ENCODE measurements at regions not wholly inside any gene's neighbourhood (a gene's known extent, or its start where the extent isn't known, plus 50 kb on each side); places are given as distances from the start of the nearest gene placed in this dataset.

DNA sequence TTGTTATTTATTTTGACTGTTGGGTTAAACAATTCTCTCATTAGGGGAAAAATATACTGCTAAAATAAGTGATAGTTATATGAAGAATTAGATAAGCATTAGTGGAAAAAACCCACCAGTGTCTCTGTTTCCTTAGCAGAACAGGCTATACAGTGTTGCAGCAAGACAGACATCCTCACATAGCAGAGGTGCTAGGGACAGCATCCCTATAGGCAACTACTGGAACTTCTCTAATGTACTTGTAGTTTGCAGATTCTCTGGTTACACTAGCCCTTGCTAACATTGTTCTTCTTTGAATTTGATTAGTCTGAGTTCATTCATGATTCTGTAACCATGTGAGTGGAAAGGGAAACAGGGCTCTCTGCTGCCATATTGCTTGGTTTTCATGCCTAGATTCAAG is 661.8 kb upstream of the RGMB start:
- Mint-ChIP-seq H3K4me3 (no peak overlapping the region), H3K4me1 (no peaks in the 10 kb centered on the region), H3K9me3 (ENCODE audit: insufficient read depth) (no peaks in the 10 kb centered on the region), H3K27ac (no peak overlapping the region), H3K27me3 (no peaks in the 10 kb centered on the region)
- Histone ChIP-seq H3K4me1 (ENCODE audit: control insufficient read depth in 2 of 2, insufficient read depth in 2 of 2, low read length in 2 of 2) (no peaks in the 10 kb centered on the region), H3K4me2 (replicated peaks; ENCODE audit: low read depth, low read length, poor library complexity, severe bottlenecking) (no peak overlapping the region), H2AFZ (ENCODE audit: insufficient read depth, low read depth, low read length, poor library complexity, severe bottlenecking) (no peak overlapping the region), H3K27ac (ENCODE audit: low read length in 2 of 2) (no peak overlapping the region), H3K9ac (ENCODE audit: low read length) (no peak overlapping the region), H3K79me2 (ENCODE audit: control insufficient read depth, insufficient read depth, low read length) (no peaks in the 10 kb centered on the region), H4K20me1 (ENCODE audit: control insufficient read depth, insufficient read depth, low read length, poor library complexity, severe bottlenecking) (no peaks in the 10 kb centered on the region), H3K27me3 (replicated peaks in 1 of 4; ENCODE audit: control extremely low read depth in 1 of 4, control insufficient read depth in 3 of 4, insufficient read depth in 4 of 4, low read length in 3 of 4) (peaks cover 0 to 2% (median 0%) of the 10 kb centered on the region in 4 experiments), H3K4me3 (ENCODE audit: control extremely low read depth in 1 of 5, extremely low read depth in 1 of 5, insufficient read depth in 1 of 5, low read depth in 2 of 5, low read length in 4 of 5) (no peak overlapping the region), H3K9me3 (ENCODE audit: control extremely low read depth in 1 of 3, control insufficient read depth in 2 of 3, insufficient read depth in 1 of 3, low read length in 2 of 3) (peaks cover 0 to 7% (median 0%) of the 10 kb centered on the region in 3 donors), H3K36me3 (replicated peaks in 1 of 2; ENCODE audit: control extremely low read depth in 1 of 2, control insufficient read depth in 1 of 2, extremely low read depth in 1 of 2, insufficient read depth in 2 of 2, low read length in 1 of 2) (no peaks in the 10 kb centered on the region)
- intact Hi-C loops (cut with micrococcal nuclease), result no loop called here
- POLR2A ChIA-PET, result no interaction called here
- CTCF ChIA-PET, result interaction anchor here (0.8 kb wide), 1 partner anchor 18 kb away, joined by 3 read pairs; no protein-coding TSS in a partner anchor
- no peak for TF ChIP-seq EZH2 (IDR thresholded peaks at IDR 0.05; ENCODE audit: borderline replicate concordance, insufficient read depth, low read depth, low read length, poor library complexity, severe bottlenecking)
- TF ChIP-seq, protein P1, sequence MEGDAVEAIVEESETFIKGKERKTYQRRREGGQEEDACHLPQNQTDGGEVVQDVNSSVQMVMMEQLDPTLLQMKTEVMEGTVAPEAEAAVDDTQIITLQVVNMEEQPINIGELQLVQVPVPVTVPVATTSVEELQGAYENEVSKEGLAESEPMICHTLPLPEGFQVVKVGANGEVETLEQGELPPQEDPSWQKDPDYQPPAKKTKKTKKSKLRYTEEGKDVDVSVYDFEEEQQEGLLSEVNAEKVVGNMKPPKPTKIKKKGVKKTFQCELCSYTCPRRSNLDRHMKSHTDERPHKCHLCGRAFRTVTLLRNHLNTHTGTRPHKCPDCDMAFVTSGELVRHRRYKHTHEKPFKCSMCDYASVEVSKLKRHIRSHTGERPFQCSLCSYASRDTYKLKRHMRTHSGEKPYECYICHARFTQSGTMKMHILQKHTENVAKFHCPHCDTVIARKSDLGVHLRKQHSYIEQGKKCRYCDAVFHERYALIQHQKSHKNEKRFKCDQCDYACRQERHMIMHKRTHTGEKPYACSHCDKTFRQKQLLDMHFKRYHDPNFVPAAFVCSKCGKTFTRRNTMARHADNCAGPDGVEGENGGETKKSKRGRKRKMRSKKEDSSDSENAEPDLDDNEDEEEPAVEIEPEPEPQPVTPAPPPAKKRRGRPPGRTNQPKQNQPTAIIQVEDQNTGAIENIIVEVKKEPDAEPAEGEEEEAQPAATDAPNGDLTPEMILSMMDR (IDR thresholded peaks at IDR 0.05), result no peak
- DNase-seq, result no peak
- no peak for ATAC-seq (ENCODE audit: low read depth)

DNA sequence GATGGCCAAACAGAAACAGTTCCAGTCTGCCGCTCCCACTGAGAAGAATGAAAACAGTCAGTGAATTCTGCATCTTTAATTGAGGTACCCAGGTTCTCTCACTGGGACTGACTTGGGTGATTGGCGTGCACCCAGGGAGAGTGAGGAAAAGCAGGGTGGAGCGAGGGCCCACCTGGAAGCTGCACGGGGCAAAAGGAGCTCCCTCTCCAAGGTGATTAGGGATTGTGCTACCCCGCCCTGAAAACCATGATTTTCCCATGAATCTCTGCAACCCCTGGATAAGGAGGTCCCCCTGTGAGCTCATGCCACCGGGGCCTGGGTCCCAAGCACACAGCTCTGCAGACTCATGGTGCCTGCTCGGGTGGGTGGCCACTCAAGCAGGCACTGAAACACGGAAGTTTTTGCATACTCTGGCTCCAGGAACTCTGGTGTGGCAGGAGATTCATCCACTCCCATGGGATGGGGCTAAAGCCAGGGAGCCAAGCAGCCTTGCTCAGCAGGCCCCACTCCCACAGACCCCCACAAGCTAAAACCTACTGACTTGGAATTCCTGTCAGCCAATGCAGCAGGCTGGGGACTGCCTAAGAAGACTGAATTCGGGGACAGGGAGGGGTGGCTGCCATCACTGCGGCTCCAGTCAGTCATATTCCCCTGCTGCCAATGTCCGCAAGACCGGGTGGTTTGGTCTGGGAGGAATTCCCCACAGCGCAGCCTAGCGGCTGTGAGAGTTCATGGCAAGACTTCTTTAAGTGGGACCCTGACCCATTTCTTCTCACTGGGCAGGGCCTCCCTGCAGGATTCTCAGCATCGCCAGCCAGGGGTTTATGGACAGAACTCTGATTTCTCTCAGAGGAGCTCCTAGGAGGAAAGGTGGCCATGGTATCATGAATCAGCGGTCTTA is 652.2 kb upstream of the RGMB start:
- H3K4me1 Mint-ChIP-seq, result no peaks in the 10 kb centered on the region
- ATAC-seq (ENCODE audit: low read depth) (no peak), DNase-seq (no peak)
- Histone ChIP-seq H4K20me1 (ENCODE audit: control insufficient read depth, insufficient read depth, low read length, poor library complexity, severe bottlenecking) (no peaks in the 10 kb centered on the region), H2AFZ (ENCODE audit: insufficient read depth, low read depth, low read length, poor library complexity, severe bottlenecking) (no peak overlapping the region), H3K4me2 (replicated peaks; ENCODE audit: low read depth, low read length, poor library complexity, severe bottlenecking) (no peak overlapping the region), H3K27me3 (replicated peaks in 1 of 4; ENCODE audit: control extremely low read depth in 1 of 4, control insufficient read depth in 3 of 4, insufficient read depth in 4 of 4, low read length in 3 of 4) (no peaks in the 10 kb centered on the region), H3K4me3 (ENCODE audit: control extremely low read depth in 1 of 5, extremely low read depth in 1 of 5, insufficient read depth in 1 of 5, low read depth in 2 of 5, low read length in 4 of 5) (no peak overlapping the region), H3K4me1 (ENCODE audit: control insufficient read depth in 2 of 2, insufficient read depth in 2 of 2, low read length in 2 of 2) (no peaks in the 10 kb centered on the region), H3K36me3 (replicated peaks in 1 of 2; ENCODE audit: control extremely low read depth in 1 of 2, control insufficient read depth in 1 of 2, extremely low read depth in 1 of 2, insufficient read depth in 2 of 2, low read length in 1 of 2) (no peaks in the 10 kb centered on the region), H3K9me3 (ENCODE audit: control extremely low read depth in 1 of 3, control insufficient read depth in 2 of 3, insufficient read depth in 1 of 3, low read length in 2 of 3) (peaks cover 0 to 8% (median 0%) of the 10 kb centered on the region in 3 donors), H3K79me2 (ENCODE audit: control insufficient read depth, insufficient read depth, low read length) (no peaks in the 10 kb centered on the region), H3K27ac (ENCODE audit: low read length in 2 of 2) (no peak overlapping the region), H3K9ac (ENCODE audit: low read length) (no peak overlapping the region)
- H3K27me3 Mint-ChIP-seq, result no peaks in the 10 kb centered on the region
- POLR2A ChIA-PET, result no interaction called here
- WGBS (ENCODE audit: insufficient coverage), result 86% methylated on average over 16 of the region's 16 CpGs
- TF ChIP-seq EZH2 (IDR thresholded peaks at IDR 0.05; ENCODE audit: borderline replicate concordance, insufficient read depth, low read depth, low read length, poor library complexity, severe bottlenecking), result no peak
- TF ChIP-seq, protein P1 (IDR thresholded peaks at IDR 0.05), result no peak
- no peaks in the 10 kb centered on the region for H3K9me3 Mint-ChIP-seq (ENCODE audit: insufficient read depth)
- intact Hi-C loops (cut with micrococcal nuclease), result no loop called here
- no peak overlapping the region for H3K27ac Mint-ChIP-seq
- H3K4me3 Mint-ChIP-seq, result no peak overlapping the region
- CTCF ChIA-PET, result no interaction called here
